MM.1S (cell line): ENCODE measurements at regions not wholly inside any gene's neighbourhood (a gene's known extent, or its start where the extent isn't known, plus 50 kb on each side); places are given as distances from the start of the nearest gene placed in this dataset.

Experiments
- DNase-seq: peaks from one replicate; pipeline ENCODE4 v3.0.0-alpha.2; 2015
- H2AFZ ChIP-seq: fragments of 300-600 bp; sonication (generic); 2 replicates; pipeline ENCODE4 v1.6.0; 2016; ENCODE audit warnings: antibody characterized with exemption, low read length
- H3F3A ChIP-seq: fragments of 300-600 bp; sonication (generic); 2 replicates; pipeline ENCODE4 v1.6.1; 2016; ENCODE audit warnings: mild to moderate bottlenecking, antibody characterized with exemption, low read length, moderate library complexity, mixed read lengths; ENCODE audit not compliant: insufficient read depth
- H3K27ac ChIP-seq: fragments of 300-600 bp; sonication (generic); 2 replicates; pipeline ENCODE4 v1.5.1; 2016; ENCODE audit warnings: mild to moderate bottlenecking, low read length
- H3K27me3 ChIP-seq: fragments of 300-600 bp; sonication (generic); replicated peaks from 2 replicates; pipeline ENCODE4 v1.6.0; 2016; ENCODE audit warnings: low read length; ENCODE audit not compliant: insufficient read depth
- H3K36me3 ChIP-seq: fragments of 300-600 bp; sonication (generic); replicated peaks from 2 replicates; pipeline ENCODE4 v1.6.1; 2016; ENCODE audit warnings: mild to moderate bottlenecking, low read length, mixed read lengths; ENCODE audit not compliant: insufficient read depth
- H3K4me1 ChIP-seq: fragments of 300-600 bp; sonication (generic); 2 replicates; pipeline ENCODE4 v1.6.1; 2016; ENCODE audit warnings: low read length, mixed read lengths
- H3K4me2 ChIP-seq: fragments of 300-600 bp; sonication (generic); 2 replicates; pipeline ENCODE4 v1.6.0; 2016; ENCODE audit warnings: low read depth, low read length
- H3K4me3 ChIP-seq: fragments of 300-600 bp; sonication (generic); 2 replicates; pipeline ENCODE4 v1.5.1; 2016; ENCODE audit warnings: low read length, mixed read lengths
- H3K79me2 ChIP-seq: fragments of 300-600 bp; sonication (generic); 2 replicates; pipeline ENCODE4 v1.6.1; 2016; ENCODE audit warnings: mixed run types, low read length, mixed read lengths
- H3K9ac ChIP-seq: fragments of 300-600 bp; sonication (generic); 2 replicates; pipeline ENCODE4 v1.6.1; 2016; ENCODE audit warnings: low read length, mixed read lengths
- H3K9me2 ChIP-seq: fragments of 300-600 bp; sonication (generic); replicated peaks from 2 replicates; pipeline ENCODE4 v1.6.1; 2016; ENCODE audit warnings: mild to moderate bottlenecking, low read length, mixed read lengths; ENCODE audit not compliant: insufficient read depth
- H3K9me3 ChIP-seq: fragments of 300-600 bp; sonication (generic); replicated peaks from 2 replicates; pipeline ENCODE4 v1.6.1; 2016; ENCODE audit warnings: mild to moderate bottlenecking, low read length, mixed read lengths; ENCODE audit not compliant: insufficient read depth
- H4K20me1 ChIP-seq: fragments of 300-600 bp; sonication (generic); 2 replicates; pipeline ENCODE4 v1.6.1; 2016; ENCODE audit warnings: mild to moderate bottlenecking, low read length, moderate library complexity, mixed read lengths; ENCODE audit not compliant: insufficient read depth
- EZH2 ChIP-seq: fragments of 300-600 bp; sonication (generic); optimal IDR thresholded peaks from 2 replicates; pipeline ENCODE3; 2017; ENCODE audit warnings: low read depth, mild to moderate bottlenecking, antibody characterized with exemption, low read length, mixed read lengths
- EZH2phosphoT487 ChIP-seq: fragments of 300-600 bp; sonication (generic); IDR thresholded peaks from 2 replicates; pipeline ENCODE4 v1.6.1; 2018; ENCODE audit warnings: antibody characterized with exemption, low read length
- TF ChIP-seq, protein P1 (sequence below): fragments of 300-600 bp; sonication (generic); IDR thresholded peaks from 2 replicates; pipeline ENCODE4 v1.5.1; 2016; ENCODE audit warnings: antibody characterized with exemption, low read length, mixed read lengths

DNA sequence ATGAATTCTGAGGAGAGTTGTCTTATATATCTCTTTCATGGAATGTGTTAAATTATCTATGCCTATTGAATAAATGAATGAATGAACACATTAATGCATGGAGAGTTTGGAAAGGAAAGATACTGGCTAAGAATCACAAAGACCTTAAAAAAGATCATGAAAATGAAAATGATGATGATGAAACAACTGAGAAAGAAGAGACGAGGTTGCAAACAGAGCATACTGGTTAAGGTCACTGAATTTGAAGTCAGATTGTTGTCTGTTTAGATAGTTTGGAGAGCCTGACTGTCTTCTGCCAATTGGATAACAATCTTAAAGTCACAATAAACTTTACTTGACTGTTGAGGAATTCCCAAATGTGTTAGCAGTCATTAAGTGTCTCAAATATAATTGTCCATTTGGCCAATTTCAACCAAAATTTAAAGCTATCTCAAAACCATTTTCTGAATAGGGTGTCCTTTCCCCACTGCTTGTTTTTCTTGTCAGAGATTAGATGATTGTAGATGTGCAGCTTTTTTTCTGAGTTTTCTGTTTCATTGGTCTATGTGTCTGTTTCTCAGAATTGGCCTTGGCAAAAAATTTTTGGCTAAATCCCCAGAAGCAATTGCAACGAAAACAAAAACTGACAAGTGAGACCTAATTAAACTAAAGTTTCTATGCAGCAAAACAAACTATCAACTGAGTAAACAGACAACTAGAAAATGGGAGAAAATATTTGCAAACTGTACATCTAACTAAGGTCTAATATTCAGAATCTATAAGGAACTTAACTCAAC lies 132.2 kb downstream of the PTGER3 start:
- no peaks in the 10 kb centered on the region for H3K27me3 ChIP-seq
- no peaks in the 10 kb centered on the region for H3F3A ChIP-seq
- H3K4me3 ChIP-seq, result no peak overlapping the region
- no peaks in the 10 kb centered on the region for H3K79me2 ChIP-seq
- no peak overlapping the region for H3K9ac ChIP-seq
- H3K27ac ChIP-seq, result no peak overlapping the region
- H4K20me1 ChIP-seq, result no peaks in the 10 kb centered on the region
- H2AFZ ChIP-seq, result no peak overlapping the region
- TF ChIP-seq EZH2phosphoT487, result no peak
- TF ChIP-seq, protein P1, sequence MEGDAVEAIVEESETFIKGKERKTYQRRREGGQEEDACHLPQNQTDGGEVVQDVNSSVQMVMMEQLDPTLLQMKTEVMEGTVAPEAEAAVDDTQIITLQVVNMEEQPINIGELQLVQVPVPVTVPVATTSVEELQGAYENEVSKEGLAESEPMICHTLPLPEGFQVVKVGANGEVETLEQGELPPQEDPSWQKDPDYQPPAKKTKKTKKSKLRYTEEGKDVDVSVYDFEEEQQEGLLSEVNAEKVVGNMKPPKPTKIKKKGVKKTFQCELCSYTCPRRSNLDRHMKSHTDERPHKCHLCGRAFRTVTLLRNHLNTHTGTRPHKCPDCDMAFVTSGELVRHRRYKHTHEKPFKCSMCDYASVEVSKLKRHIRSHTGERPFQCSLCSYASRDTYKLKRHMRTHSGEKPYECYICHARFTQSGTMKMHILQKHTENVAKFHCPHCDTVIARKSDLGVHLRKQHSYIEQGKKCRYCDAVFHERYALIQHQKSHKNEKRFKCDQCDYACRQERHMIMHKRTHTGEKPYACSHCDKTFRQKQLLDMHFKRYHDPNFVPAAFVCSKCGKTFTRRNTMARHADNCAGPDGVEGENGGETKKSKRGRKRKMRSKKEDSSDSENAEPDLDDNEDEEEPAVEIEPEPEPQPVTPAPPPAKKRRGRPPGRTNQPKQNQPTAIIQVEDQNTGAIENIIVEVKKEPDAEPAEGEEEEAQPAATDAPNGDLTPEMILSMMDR, result no peak
- no peak for TF ChIP-seq EZH2
- no peaks in the 10 kb centered on the region for H3K9me2 ChIP-seq
- no peaks in the 10 kb centered on the region for H3K36me3 ChIP-seq
- H3K4me1 ChIP-seq, result no peaks in the 10 kb centered on the region
- no peak overlapping the region for H3K4me2 ChIP-seq
- no peaks in the 10 kb centered on the region for H3K9me3 ChIP-seq
- DNase-seq, result no peak

DNA sequence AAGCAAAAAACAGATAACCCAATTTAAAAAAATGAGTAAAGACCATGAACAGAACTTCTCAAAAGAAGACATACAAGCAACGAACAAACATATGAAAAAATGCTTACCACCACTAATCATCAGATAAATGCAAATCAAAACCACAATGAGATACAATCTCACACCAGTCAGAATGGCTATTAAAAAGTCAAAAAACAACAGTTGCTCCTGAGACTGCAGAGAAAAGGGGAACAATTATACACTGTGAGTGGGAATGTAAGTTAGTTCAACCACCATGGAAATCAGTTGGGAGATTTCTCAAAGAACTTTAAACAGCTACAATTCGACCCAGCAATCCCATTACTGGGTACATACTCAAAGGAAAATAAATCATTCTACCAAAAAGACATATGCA lies 131.6 kb downstream of the PTGER3 start:
- H3K9ac ChIP-seq, result no peak overlapping the region
- H3K4me1 ChIP-seq, result no peaks in the 10 kb centered on the region
- TF ChIP-seq, protein P1, result no peak
- TF ChIP-seq EZH2phosphoT487, result no peak
- no peak overlapping the region for H2AFZ ChIP-seq
- no peaks in the 10 kb centered on the region for H3K9me2 ChIP-seq
- no peak overlapping the region for H3K27ac ChIP-seq
- H3K27me3 ChIP-seq, result no peaks in the 10 kb centered on the region
- no peaks in the 10 kb centered on the region for H3K79me2 ChIP-seq
- no peaks in the 10 kb centered on the region for H4K20me1 ChIP-seq
- no peak for DNase-seq
- no peaks in the 10 kb centered on the region for H3F3A ChIP-seq
- H3K4me3 ChIP-seq, result no peak overlapping the region
- no peaks in the 10 kb centered on the region for H3K36me3 ChIP-seq
- H3K4me2 ChIP-seq, result no peak overlapping the region
- H3K9me3 ChIP-seq, result no peaks in the 10 kb centered on the region

DNA sequence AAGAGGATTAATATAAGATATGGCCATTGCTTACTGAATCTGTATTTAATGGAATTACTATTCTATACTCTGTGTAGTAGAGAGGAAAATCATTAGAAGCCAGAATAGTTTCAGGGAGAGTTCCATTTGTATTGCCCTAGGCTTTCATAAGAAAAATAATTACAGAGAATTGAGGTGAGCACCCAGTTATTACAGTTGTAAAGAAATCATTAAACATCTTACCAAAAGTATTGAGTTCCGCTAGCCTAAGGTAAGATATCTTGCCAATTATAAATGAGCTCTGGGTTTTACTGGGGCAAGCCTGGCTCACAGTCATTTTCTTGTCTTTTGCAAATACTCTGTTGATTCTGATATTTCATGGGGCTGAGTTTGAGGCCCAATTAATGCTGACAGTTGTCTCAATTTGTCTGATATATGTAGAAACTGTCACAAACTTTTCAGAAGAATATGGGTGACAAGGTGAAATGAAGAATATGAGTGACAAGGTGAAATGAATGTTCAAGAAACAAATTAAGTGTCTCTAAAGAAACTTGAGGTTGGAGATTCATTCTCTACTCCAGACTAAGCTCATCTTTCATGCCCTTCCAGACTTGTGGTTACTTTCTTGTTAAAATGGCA lies 127.8 kb downstream of the PTGER3 start:
- Histone ChIP-seq H3F3A (no peaks in the 10 kb centered on the region), H2AFZ (no peak overlapping the region), H3K9me2 (no peaks in the 10 kb centered on the region), H3K4me1 (no peaks in the 10 kb centered on the region), H3K27ac (no peak overlapping the region), H4K20me1 (no peaks in the 10 kb centered on the region), H3K27me3 (no peaks in the 10 kb centered on the region), H3K4me3 (no peak overlapping the region), H3K36me3 (no peaks in the 10 kb centered on the region), H3K9me3 (no peaks in the 10 kb centered on the region), H3K79me2 (no peaks in the 10 kb centered on the region), H3K4me2 (no peak overlapping the region), H3K9ac (no peak overlapping the region)
- no peak for DNase-seq
- TF ChIP-seq EZH2phosphoT487 (no peak), EZH2 (no peak)
